ENCODE measurements at regions not wholly inside any gene's neighbourhood (a gene's known extent, or its start where the extent isn't known, plus 50 kb on each side); places are given as distances from the start of the nearest gene placed in this dataset.

DNA sequence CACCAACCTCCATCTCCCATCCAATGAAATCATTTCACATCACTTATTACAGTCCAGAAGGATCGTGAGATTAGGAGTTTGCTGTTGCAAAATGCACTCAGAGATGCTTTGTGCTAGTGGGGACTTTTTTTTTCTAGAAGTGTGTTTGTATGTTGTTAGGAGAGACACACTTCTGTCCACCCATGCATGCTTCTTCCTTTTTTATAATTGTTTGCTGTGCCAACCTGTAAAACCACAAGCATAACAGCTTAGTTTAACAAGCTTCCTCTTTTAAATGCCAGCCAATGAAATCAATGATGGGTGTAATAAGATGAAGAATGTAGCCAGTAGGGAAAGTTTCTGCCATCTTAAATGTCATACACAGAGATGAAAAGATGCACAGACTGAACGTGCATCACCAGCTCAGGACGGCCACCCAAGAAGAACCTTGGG lies 305.6 kb upstream of the STT3B start:
- no peak for TF ChIP-seq ZFX (IDR thresholded peaks at IDR 0.05; ENCODE audit: borderline replicate concordance)
- TF ChIP-seq, protein P1, sequence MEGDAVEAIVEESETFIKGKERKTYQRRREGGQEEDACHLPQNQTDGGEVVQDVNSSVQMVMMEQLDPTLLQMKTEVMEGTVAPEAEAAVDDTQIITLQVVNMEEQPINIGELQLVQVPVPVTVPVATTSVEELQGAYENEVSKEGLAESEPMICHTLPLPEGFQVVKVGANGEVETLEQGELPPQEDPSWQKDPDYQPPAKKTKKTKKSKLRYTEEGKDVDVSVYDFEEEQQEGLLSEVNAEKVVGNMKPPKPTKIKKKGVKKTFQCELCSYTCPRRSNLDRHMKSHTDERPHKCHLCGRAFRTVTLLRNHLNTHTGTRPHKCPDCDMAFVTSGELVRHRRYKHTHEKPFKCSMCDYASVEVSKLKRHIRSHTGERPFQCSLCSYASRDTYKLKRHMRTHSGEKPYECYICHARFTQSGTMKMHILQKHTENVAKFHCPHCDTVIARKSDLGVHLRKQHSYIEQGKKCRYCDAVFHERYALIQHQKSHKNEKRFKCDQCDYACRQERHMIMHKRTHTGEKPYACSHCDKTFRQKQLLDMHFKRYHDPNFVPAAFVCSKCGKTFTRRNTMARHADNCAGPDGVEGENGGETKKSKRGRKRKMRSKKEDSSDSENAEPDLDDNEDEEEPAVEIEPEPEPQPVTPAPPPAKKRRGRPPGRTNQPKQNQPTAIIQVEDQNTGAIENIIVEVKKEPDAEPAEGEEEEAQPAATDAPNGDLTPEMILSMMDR (IDR thresholded peaks at IDR 0.05): no peak
- peak overlapping the region; percentile 45 for H3K27ac ChIP-seq

DNA sequence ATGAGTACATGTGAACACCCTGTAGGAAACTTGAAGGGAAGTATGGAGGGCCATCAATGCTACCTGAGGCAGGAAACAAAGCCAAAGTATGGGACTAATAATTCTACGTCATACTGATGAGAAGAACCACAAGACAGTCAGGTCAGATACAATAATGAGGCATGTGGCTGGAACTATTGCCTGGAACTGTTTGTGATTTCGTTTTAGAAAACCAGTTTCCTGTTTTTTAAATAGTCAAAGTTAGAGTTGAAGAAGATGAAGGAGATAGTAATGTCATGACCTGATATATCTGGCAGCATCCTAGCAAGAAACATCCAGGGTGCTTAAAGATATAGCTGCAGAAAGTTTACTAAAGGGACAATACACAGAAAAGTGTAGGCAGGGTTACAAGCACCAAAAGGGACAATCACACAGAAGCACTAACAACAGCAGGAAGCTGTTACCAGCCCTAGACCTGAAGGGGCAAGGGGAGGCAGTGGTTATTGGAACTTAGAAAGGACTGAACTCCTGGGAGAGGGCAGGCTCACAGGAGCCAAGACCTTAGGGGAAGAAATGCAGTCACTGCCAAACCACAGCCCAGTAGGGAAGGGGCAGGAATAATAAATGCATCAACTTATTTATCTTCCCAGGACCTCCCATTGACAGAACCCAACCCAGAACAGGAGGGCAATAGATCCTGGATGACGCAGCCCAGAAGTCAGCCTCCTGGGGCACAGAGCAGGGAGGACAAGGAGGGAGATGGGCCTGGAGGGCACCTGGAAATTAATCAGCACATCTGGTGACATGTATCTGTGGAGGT lies 302.1 kb upstream of the STT3B start:
- no peak overlapping the region for H3K27ac ChIP-seq
- no peak for TF ChIP-seq ZFX (IDR thresholded peaks at IDR 0.05; ENCODE audit: borderline replicate concordance)
- TF ChIP-seq, protein P1 (IDR thresholded peaks at IDR 0.05): no peak

DNA sequence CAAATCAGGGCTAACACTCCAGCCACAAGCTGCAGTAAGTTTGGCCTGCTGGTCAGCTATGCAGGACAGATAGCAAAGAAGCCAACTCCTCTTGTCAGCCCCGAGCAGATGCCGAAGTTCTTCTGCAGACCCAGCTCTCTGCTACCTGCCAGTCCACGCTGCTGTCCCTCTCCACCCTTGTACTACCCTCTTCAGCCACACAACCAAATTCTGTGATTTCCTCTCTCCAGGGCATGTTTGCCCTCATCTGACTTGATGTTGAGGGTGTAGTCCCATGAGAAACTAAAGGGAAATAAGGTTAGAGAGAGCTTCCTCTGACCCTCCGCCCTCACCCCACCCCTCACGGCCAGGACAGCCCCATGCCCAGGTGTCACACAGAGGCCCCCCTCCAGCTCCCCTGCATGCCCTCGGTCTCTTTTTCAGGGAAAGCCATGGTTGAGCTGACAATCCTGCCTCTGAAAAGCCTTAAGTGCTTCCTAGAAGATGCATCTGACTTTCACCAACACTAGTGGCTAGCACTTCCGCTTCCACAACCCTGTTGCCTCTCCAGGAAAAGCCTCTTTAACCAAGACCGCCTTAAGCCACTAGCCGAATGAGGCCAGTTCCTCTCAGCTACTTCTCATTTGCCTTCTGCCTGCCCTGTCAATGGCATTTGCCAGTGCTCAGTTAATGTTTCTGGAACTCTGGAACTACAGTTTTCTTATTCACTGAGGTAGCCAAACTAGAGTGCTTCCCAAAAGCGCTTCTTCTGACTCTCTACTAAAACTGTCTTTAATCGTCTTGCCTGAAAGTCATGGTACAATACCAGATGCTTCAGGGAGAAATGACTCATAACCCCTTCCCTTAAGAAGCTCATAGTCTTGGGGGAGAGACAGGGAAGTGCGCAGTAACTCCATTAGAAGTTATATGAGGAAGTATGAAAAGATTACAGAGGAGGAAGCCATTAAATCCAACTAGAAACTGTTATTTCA lies 300.4 kb upstream of the STT3B start:
- no peak overlapping the region for H3K27ac ChIP-seq
- TF ChIP-seq, protein P1 (IDR thresholded peaks at IDR 0.05): no peak
- no peak for TF ChIP-seq ZFX (IDR thresholded peaks at IDR 0.05; ENCODE audit: borderline replicate concordance)

DNA sequence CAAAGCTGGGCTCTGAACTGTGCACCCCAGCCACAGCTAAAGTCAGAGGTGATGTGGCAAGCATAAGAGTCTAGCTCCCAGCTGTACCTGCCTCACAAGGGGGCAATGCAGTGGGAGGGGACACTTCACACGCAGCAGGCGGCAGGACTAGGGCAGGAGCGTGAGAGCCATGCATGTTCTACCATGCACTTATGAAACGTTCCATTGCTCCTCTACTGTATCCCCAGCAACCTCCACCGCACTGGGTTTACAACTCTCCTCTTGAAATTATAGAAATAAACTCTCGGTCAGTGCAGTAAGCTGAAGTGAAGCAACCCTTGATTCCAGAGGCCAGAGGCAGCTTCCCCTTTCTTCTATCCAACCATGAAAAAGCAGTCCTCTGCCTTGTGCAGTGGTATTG lies 298.6 kb upstream of the STT3B start:
- H3K27ac ChIP-seq: no peak overlapping the region
- TF ChIP-seq, protein P1 (IDR thresholded peaks at IDR 0.05): no peak
- TF ChIP-seq ZFX (IDR thresholded peaks at IDR 0.05; ENCODE audit: borderline replicate concordance): no peak

DNA sequence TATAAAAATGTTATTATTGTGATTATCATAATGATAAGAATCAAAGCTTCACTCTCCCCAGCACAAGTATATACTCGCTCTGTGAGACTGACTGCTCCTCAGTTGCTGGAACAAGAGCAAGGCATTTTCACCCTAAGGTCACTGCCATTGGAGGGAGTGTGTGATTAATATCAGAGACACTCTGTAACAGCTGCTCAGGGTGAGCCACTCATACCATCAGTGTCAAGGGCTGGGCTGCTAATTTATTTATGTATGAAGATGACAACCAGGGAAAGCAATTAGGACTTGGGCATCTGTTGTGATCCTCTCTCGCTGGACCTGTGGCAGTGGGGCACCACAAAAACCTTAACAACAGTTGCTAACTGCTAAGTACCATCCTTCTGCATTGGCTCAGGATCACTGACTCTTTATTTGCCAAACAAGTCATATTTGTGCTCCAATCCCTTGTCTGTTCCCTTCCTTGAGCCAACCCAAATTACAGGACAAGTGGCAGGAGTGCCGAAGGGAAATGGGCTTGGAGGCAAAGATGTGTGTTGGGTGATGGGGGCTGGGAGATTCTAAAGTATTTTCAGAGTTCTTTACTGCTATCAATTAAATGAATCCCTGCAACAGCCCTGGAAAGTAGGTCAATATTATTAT lies 297.5 kb upstream of the STT3B start:
- H3K27ac ChIP-seq: no peak overlapping the region
- no peak for TF ChIP-seq ZFX (IDR thresholded peaks at IDR 0.05; ENCODE audit: borderline replicate concordance)
- TF ChIP-seq, protein P1 (IDR thresholded peaks at IDR 0.05): no peak

DNA sequence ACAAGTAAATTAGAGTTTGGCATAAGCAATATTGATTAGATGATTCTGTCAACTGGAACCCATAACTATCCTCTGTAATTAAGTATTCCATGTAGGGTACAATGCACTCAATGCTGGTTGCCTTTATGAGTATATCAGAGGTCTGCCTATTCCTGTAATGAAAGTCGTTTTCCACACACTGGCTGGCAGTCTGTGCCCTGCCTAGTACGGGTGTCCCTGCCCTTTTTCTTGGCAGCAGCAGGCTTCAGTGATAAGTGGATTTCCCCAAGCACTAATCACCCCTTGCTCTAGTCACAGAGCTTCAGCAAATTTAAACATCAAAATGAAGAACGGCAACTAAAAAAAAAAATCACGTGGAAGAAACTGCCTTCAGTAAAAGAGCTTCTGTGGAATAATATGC lies 294.8 kb upstream of the STT3B start:
- no peak overlapping the region for H3K27ac ChIP-seq
- no peak for TF ChIP-seq ZFX (IDR thresholded peaks at IDR 0.05; ENCODE audit: borderline replicate concordance)
- TF ChIP-seq, protein P1 (IDR thresholded peaks at IDR 0.05): no peak
